IPS-NIHi11 (cell line): ENCODE measurements at regions not wholly inside any gene's neighbourhood (a gene's known extent, or its start where the extent isn't known, plus 50 kb on each side); places are given as distances from the start of the nearest gene placed in this dataset.

Experiments
- DNase-seq: peaks from one replicate; pipeline ENCODE4 v3.0.0; 2012; ENCODE audit warnings: mixed read lengths, low spot score

GRCh38 chr10:105982735-105983134 is 1181.8 kb downstream of the SORCS1 start:
- DNase-seq = no peak

GRCh38 chr10:105981679-105982078 is 1182.8 kb downstream of the SORCS1 start:
- no peak for DNase-seq

GRCh38 chr10:105974803-105975456 is 1189.6 kb downstream of the SORCS1 start:
- peak; percentile 53 for DNase-seq

- DNase-seq = no peak
Measured at GRCh38 chr10:105973902-105974301, 1190.6 kb downstream of the SORCS1 start.

GRCh38 chr10:105973360-105973759 is 1191.1 kb downstream of the SORCS1 start:
- peak; percentile 18 for DNase-seq

- no peak for DNase-seq
Measured at GRCh38 chr10:105971460-105971859, 1193.0 kb downstream of the SORCS1 start.

- DNase-seq = no peak
Measured at GRCh38 chr10:105969884-105970377, 1194.6 kb downstream of the SORCS1 start.

GRCh38 chr10:105968666-105969065 is 1195.8 kb downstream of the SORCS1 start:
- no peak for DNase-seq

GRCh38 chr10:105967256-105967655 is 1197.2 kb downstream of the SORCS1 start:
- no peak for DNase-seq

- no peak for DNase-seq
Measured at GRCh38 chr10:105965141-105965540, 1199.4 kb downstream of the SORCS1 start.

- no peak for DNase-seq
Measured at GRCh38 chr10:105964009-105964408, 1200.5 kb downstream of the SORCS1 start.

- DNase-seq = no peak
Measured at GRCh38 chr10:105963334-105963884, 1201.1 kb downstream of the SORCS1 start.

- no peak for DNase-seq
Measured at GRCh38 chr10:105956550-105956949, 1208.0 kb downstream of the SORCS1 start.

- no peak for DNase-seq
Measured at GRCh38 chr10:105953861-105954260, 1210.6 kb downstream of the SORCS1 start.

GRCh38 chr10:105953056-105953455 is 1211.5 kb downstream of the SORCS1 start:
- no peak for DNase-seq

GRCh38 chr10:105952153-105952552 is 1212.4 kb downstream of the SORCS1 start:
- DNase-seq = peak; percentile 49

GRCh38 chr10:105950410-105950809 is 1214.1 kb downstream of the SORCS1 start:
- peak; percentile 66 for DNase-seq

GRCh38 chr10:105949721-105950120 is 1214.8 kb downstream of the SORCS1 start:
- DNase-seq = no peak

- DNase-seq = no peak
Measured at GRCh38 chr10:105925045-105925785, 1239.3 kb downstream of the SORCS1 start.

GRCh38 chr10:105921348-105921747 is 1243.2 kb downstream of the SORCS1 start:
- no peak for DNase-seq

- no peak for DNase-seq
Measured at GRCh38 chr10:105914432-105914831, 1250.1 kb downstream of the SORCS1 start.

GRCh38 chr10:105908701-105909100 is 1255.8 kb downstream of the SORCS1 start:
- DNase-seq = no peak

GRCh38 chr10:105885495-105885894 is 1244.4 kb downstream of the SORCS3 start:
- no peak for DNase-seq
